ENCODE measurements at regions not wholly inside any gene's neighbourhood (a gene's known extent, or its start where the extent isn't known, plus 50 kb on each side); places are given as distances from the start of the nearest gene placed in this dataset.
"Not testable (repeated sequence)": the region's sequence is repeated elsewhere in the genome, so short reads cannot be mapped to it uniquely, and the experiment has no call there.

DNA sequence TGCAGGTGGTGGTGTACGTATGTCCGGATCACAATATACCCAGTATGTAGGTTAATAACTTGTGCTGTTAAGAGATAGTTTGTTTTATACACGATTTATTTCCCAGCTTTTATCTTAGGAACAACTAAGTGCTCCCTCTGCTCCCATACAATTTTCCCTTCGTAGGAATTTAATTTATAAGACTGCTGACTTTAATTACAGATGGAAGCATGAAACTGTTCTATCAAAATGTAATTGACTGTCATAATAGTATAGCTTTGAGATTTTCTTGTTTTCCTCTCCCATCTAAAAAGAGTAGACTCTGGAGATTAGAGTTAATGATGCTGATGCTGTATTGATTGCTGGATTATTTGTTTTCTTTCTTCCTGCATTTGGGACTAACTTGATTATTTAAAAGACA is 370.7 kb upstream of the SGO1 start:
- no peak for DNase-seq (ENCODE audit: low read depth in 2 of 2)

DNA sequence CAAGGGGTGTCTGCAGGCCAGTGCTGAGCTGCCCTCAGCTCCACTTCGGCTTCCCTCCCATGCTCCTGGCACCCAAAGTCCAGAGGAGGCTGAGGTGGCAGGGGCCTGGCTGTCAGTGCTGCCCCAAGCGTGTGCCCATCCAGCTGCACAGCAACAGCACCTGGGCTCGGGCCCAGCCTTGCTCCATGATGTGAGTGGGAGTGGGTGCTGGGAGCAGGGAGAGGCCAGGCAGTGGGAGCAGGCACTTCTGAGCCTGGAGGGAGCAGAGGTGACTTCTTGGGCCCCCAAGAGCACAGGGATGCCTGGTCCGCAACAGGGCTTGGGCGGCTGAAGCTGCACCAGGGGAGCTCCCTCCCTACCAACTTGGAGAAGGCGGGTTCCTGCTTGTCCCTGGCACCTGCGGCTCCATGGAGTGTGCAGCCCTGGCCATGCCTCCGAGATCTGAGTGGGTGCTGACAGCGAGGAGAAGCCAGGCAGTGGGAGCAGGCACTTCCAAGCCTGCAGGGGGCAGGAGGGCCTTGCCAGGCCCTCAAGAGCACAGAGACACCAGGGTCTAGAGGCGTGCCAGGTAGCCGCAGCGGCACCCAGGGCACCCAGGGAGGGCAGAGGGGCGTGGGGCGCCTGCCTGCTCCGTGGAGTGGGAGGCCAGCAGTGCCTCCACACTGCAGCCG is 366.7 kb upstream of the SGO1 start:
- no peak for DNase-seq (ENCODE audit: low read depth in 2 of 2)

DNA sequence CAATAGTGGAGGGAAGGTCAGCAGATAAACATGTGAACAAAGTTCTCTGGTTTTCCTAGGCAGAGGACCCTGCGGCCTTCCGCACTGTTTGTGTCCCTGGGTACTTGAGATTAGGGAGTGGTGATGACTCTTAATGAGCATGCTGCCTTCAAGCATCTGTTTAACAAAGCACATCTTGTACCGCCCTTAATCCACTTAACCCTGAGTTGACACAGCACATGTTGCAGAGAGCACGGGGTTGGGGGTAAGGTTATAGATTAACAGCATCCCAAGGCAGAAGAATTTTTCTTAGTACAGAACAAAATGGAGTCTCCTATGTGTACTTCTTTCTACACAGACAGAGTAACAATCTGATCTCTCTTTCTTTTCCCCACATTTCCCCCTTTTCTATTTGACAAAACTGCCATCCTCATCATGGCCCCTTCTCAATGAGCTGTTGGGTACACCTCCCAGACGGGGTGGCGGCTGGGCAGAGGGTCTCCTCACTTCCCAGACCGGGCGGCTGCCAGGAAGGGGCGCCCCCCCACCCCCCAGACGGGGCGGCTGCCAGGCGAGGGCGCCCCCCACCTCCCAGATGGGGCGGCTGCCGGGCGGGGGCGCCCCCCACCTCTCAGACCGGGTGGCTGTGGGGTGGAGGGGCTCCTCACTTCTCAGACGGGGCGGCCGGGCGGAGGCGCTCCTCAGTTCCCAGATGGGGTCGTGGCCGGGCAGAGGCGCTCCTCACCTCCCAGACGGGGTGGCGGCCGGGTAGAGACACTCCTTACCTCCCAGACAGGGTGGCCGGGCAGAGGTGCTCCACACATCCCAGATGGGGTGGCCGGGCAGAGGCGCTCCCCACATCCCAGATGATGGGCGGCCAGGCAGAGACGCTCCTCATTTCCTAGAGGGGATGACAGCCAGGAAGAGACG is 361.6 kb upstream of the SGO1 start:
- not testable (repeated sequence) for DNase-seq (ENCODE audit: low read depth in 2 of 2)

DNA sequence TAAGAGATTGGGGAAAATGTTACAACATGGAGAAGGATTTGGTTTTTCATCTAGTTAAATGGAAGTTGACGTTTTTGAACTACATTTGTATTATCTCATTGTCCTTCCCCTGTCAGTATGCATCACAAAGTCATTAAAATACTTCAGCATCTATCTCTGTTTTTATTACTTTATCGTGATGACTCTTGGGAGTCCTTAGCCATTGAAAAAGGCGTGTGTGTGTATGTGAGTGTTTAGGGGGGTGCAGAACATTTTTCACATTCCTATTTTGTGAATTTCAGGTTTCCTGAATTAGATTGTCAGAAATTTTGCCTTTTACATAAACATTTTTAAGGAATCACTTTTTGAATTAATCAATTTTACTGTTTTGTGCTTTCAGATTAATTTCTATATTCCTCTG is 360.6 kb upstream of the SGO1 start:
- peak in 1 of 2 experiments; percentile 11 for DNase-seq (ENCODE audit: low read depth in 2 of 2)

DNA sequence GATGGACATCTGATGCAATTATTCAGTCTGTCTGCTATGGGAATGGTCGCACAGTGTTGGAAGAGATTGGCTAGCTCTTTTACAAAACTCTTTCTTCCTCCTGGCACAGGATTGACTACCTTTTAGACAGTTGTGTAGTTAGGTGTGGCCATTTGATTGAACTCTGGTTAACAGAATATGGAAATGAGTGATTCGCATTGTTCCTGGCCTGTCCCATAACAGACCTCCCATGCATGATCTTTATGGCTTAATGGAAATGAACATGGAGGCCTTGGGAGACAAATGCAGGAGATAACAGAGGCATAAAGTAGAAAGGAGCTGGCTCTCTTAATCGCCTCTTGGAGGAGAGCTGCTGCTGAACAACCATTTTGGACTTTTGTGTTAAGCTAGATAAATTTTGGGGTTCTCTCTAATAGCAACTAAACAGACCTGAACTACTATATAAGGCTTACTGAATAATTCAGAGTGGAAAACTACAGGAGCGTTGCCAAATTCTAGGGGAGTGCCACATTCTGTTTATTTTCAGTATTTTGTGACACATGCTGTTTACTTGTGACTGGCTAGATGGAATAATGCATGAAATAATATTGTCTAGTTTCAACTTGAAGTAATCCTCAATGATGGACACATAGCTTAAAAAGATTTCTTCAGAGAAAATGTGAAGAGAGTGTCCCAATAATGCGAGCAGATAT is 357.7 kb upstream of the SGO1 start:
- no peak for DNase-seq (ENCODE audit: low read depth in 2 of 2)

DNA sequence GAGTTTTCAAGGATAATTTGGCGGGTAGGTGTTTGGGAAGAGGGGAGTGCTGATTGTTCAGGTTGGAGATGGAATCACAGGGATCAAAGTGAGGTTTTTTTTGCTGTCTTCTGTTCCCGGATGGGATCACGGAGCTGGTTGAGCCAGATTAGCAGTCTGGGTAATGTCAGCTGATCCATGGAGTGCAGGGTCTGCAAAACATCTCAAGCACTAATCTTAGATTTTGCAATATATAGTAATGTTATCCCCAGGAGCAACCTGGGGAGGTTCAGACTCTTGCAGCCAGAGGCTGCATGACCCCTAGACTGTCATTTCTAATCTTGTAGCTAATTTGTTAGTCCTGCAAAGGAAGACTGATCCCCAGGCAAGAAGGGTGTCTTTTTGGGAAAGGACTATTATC is 354.1 kb upstream of the SGO1 start:
- DNase-seq (ENCODE audit: low read depth in 2 of 2) = no peak

DNA sequence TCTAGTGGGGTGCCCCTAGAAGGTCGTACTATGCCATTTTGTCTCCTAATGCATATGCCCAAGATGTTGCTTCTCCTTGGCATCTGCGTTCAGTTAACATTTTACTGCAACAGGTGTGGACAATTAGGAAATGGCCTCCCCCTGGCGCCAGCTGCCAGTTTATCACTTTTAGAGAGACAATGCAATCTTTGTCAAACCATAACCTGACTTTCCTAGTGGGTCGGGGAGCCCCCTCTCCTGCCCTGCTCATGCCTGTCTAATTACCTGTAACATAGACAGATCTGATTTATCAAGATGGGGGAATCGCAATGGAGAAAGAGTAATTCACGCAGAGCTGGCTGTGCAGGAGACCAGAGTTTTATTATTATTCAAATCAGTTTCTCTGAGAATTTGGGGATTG is 353.7 kb upstream of the SGO1 start:
- no peak for DNase-seq (ENCODE audit: low read depth in 2 of 2)

DNA sequence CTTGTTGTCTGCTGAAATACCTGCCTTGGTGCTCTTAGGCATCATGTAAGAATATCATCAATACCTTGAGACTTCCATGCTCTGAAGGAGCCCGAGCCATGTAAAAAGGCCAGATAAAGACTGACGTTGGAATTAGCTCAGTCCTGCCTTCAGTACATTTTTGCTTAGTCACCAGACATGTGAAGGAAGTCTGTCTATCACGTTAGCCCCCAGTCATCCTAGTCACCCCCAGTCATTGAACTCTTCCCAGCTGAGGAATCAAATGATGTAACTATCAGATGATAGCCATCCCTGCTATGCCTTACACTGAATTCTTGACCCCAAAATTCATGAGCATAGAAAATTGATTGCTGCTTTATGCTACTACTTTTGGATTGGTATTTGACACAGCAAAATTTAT is 351.2 kb upstream of the SGO1 start:
- no peak for DNase-seq (ENCODE audit: low read depth in 2 of 2)

DNA sequence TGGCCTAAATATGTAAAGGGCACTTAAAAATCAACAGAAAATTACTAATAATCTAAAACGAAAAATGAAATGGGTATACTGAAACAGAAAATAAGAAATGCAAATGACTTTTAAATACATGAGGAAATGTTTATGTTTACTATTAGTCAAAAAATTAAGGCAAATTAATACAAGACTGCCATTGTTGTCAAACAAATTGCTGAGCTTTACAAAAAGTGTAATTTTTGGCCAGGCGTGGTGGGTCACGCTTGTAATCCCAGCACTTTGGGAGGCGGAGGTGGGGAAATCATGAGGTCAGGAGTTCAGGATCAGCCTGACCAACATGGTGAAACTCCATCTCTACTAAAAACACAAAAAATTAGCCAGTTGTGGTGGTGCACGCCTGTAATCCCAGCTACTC is 343.9 kb upstream of the SGO1 start:
- no peak for DNase-seq (ENCODE audit: low read depth in 2 of 2)

DNA sequence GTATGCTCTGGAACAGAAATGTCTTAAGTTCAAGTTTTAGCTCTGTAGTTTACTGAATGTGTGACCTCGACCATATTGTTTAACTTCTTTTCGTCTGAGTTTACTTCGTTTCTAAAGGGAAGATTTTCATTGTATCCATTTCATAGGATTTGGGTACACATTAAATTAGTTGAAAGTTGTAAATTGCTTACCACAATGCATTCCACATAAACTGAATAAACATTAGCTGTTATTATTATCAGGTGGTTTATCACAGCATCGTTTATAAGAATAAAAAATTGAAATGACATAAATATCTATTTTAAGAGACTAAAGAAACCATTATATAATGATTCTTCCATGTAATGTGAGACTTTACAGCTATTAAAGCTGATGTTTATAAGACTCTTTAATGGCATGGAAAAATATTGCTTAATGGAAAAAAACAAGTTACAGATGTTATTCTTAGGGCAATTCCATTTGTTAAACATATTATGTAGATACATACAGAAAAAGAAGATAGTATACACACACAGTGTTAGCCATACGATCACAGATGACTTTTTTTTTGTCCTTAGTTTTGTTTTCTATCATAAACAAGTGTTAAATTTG is 342.3 kb upstream of the SGO1 start:
- peak in 1 of 2 experiments; percentile 5 for DNase-seq (ENCODE audit: low read depth in 2 of 2)

DNA sequence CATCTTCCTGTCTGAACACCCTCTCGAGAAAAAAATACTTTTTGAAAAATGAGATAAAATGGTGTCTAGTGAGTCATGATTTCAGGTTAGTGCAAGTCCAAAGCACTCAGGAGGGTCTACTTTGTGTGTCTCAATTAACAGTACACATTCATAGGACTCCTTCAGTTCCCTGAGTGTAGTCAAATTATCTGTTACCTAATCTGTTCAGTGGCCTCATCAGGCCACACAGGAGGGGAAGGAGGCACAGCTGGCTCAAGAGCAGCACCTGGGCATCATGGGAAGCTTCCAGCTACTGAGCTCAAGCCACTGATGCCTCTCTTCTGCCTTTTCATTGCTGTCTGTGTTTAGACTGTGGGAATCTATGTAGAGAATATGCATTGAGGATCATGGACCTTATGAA is 341.4 kb upstream of the SGO1 start:
- DNase-seq (ENCODE audit: low read depth in 2 of 2) = no peak

DNA sequence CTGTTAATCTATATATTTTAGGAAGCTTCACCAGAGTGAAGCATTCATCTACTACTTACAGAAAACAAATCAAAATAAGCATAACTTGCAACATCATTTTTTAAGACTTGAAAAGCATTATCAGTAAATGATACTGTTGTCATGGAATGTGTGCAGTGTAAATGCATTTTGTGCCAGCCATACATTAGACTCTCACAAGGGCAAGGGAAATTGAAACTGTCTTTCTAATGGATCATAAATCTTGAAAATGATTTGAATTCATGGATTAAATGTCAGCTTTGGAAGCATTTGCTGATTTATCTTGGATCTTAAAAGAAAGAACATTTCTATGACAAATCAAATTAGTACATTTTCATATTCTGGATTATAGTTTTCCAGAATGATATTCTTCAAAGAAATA is 338.3 kb upstream of the SGO1 start:
- DNase-seq (ENCODE audit: low read depth in 2 of 2) = no peak

DNA sequence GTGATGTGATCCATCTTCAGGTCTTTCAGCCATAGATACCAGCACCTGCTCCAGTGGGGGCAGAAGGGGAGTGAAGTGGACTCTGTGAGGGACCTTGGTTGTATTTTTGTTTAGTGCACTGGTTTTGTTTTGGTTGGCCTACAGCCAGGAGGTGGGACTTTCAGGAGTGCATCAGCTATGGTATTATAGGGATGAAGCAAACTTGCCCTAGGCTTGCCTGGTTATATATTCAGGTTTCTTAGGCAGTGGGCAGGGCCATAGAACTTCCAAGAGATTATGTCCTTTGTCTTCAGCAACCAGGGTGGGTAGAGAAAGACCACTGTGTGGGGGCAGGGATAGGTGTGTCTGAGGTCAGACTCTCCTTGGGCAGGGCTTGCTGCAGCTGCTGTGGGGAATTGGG is 337.3 kb upstream of the SGO1 start:
- DNase-seq (ENCODE audit: low read depth in 2 of 2) = no peak

DNA sequence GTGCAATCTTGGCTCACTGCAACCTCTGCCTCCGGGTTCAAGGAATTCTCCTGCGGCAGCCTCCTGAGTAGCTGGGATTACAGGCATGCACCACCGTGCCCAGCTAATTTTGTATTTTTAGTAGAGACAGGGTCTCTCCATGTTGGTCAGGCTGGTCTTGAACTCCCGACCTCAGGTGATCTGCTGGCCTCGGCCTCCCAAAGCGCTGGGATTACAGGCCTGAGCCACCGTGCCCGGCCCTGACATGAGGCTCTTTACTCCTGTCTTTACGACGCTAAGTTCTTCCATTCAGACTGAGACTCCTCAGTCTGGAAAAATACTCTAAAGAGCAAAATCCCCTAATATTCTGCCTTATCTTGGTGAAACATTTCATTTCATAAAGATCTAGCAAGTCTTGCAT is 331.3 kb upstream of the SGO1 start:
- not testable (repeated sequence) for DNase-seq (ENCODE audit: low read depth in 2 of 2)

DNA sequence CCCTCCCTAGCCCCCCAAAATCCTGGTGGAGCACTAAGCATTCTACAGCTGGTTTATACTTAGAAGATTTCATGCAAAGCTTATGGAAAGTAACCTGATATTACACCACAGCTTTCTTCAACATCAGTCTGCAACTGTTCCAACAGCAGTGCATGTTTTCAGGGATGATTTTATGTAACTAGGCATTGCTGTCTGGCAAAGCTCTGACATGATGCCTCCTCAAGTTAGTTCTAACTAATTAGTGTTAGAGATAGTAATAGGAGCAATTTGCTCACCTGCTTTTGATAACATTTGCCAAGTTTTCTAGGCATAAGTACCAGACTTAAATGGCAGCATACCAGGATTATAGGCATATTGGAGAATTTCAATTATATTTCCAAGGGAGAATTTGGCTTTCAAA is 330.3 kb upstream of the SGO1 start:
- no peak for DNase-seq (ENCODE audit: low read depth in 2 of 2)

DNA sequence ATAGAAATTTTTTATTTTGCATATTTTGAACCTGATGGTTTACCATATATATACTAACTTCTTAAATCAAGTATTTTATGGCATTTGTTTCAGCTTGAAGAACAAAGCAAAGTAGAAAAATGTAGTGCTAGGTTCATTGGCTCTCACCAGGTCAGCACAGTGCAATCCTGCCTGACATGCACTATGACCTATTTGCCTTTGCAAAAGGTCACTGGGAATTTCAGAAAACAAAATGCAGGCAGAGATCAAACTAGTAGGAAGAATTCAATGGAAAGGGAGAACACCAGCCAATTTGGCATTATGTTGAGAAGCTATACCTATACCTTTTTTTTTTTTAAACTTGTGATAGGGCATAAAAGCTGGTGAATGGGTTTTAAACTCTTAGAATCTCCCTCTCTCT is 329.8 kb upstream of the SGO1 start:
- DNase-seq (ENCODE audit: low read depth in 2 of 2) = no peak

DNA sequence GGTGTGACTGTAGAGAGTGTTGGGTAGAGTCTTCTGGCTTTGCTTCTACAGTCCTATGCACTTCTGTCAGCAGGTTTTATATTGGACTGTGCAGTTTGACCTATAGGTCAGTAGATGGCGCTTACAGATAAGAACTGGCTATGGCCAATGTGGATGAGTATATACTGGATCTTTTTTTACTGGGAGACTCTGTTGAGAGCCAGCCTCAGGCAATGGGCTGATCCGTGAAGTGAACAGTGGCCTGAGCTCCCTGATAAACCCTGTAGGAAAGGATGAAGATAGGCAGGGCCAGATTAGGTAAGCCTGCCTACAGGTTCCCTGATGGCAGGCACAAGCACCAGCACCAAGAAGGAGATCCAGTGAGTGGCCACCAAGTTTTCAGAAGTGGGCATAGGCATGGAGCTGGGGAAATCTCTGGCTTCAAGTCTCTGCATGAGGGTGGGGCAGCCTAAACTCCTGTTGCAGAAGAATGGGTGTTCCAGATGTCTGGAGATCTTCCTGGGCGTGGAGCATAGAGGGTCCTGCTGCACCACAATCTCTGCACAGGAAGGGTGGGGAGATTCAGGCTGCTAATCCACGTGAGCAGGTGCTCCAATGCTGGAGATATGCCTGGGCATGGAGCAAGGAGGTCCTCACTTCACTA is 326.0 kb upstream of the SGO1 start:
- DNase-seq (ENCODE audit: low read depth in 2 of 2) = peak; percentile 55 to 64

DNA sequence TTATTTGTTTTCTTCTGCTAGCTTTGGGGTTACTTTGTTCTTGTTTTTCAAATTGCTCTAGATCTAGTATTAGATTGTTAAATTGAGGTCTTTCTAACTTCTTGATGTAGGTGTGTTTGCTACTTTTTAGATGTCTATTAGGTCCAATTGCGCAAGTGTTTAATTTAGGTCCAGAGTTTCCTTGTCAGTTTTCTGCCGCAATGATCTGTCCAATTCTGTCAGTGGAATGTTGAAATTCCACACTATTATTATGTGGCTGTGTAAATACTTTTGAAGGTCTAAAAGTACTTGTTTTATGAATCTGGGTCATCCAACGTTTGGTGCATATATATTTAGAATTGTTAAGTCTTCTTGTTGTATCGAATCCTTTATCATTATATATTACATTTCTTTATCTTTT is 324.4 kb upstream of the SGO1 start:
- no peak for DNase-seq (ENCODE audit: low read depth in 2 of 2)

DNA sequence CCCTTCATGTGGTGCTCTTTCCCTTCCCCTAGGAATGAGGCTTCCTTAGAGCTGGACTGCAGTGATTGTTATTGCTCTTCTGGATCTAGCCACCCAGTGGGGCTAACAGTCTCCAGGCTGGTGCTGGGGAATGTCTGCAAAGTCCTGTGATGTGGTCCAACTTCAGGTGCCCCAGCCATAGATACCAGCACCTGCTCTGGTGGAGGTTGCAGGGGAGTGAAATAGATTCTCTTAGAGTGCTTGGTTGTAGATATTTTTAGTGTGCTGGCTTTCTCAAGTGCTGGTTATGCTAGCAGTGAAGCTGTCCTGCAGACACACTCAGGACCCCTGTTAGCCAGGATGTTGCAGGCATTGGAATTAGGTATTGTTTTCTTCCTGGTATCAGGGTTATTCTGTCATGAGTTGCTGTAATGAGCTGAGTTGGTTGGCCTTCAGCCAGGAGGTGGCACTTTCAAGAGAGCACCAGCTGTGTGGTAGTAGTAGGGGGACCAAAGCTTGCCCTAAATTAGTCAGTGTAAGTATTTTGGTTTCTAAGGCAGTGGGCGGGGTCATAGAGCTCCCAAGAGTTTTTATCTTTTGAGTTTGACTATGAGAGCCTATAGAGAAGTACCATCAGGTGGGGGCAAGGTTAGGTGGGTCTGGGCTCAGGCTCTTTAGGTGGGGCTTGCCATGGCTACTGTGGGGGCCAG is 317.5 kb upstream of the SGO1 start:
- DNase-seq (ENCODE audit: low read depth in 2 of 2) = no peak

DNA sequence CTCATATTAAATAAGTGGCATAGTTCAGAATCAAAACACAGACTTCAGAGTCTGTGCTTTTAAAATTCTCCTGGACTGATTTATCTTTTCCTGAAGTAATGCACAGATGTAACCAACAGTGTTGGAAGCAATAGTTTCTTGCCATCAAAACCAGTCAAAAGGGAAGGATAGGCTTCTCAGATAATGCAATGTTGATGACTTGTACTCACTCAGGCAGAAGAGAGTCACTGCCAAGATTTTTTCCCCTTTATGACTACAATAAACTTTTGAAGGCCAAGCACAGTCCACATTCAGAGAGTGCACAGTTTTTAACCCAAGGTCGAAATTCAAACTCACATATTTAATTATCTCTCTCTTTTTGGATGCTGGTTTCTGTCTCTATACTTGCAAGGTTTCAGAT is 305.0 kb upstream of the SGO1 start:
- DNase-seq (ENCODE audit: low read depth in 2 of 2) = no peak

DNA sequence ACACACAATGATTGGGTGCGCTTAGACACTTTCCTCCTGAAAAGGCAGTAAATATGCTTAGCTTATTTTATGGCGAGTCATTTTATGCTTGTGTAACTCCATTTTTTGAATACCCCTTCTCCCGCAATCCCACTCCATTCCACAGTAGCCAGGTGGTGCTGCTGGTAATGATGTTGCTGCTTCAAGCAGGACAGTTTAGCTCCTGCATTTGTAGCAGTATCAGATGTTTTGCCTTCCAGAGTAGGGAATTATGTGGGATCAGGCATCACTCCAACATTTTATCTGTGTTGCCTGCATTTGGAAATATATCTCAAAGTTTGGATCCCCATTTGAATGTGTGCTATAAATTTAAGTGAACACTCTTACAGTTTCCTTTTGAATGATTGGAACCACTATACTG is 302.1 kb upstream of the SGO1 start:
- peak; percentile 24 to 34 for DNase-seq (ENCODE audit: low read depth in 2 of 2)

Data from fibroblast of skin of left quadriceps (primary cell).